HL-60/S4 treated with retinoic acid at 250 ng/mL for 4 days and 3 days (cell line): ENCODE measurements at regions not wholly inside any gene's neighbourhood (a gene's known extent, or its start where the extent isn't known, plus 50 kb on each side); places are given as distances from the start of the nearest gene placed in this dataset.

ENCODE experiments used
- in situ Hi-C: fragments of 300-500 bp; cut with MboI; formaldehyde crosslinking; loops from 2 replicates; pipeline ENCODE4 v1.7.0; 2022; ENCODE audit warnings: low sequenced_read_pairs

GRCh38 chr1:166488327-166488726 is 321.5 kb upstream of the FAM78B start:
- in situ Hi-C loops, result loop anchor here (25.0 kb wide), 1 partner anchor 551 kb away; no protein-coding TSS in a partner anchor

GRCh38 chr1:166489356-166489669 is 322.5 kb upstream of the FAM78B start:
- in situ Hi-C loops, result loop anchor here (25.0 kb wide), 1 partner anchor 552 kb away; no protein-coding TSS in a partner anchor

- in situ Hi-C loops, result loop anchor here (25.0 kb wide), 1 partner anchor 553 kb away; no protein-coding TSS in a partner anchor
Measured at GRCh38 chr1:166489670-166490436, 323.1 kb upstream of the FAM78B start.

- in situ Hi-C loops, result loop anchor here (25.0 kb wide), 1 partner anchor 553 kb away; no protein-coding TSS in a partner anchor
Measured at GRCh38 chr1:166490437-166490991, 323.7 kb upstream of the FAM78B start.

GRCh38 chr1:166493765-166494164 is 327.0 kb upstream of the FAM78B start:
- in situ Hi-C loops, result loop anchor here (25.0 kb wide), 1 partner anchor 556 kb away; no protein-coding TSS in a partner anchor

GRCh38 chr1:166507347-166507746 is 331.9 kb upstream of the POGK start:
- in situ Hi-C loops, result no loop called here

GRCh38 chr1:166511761-166512160 is 327.5 kb upstream of the POGK start:
- in situ Hi-C loops, result no loop called here

GRCh38 chr1:166514067-166514466 is 325.2 kb upstream of the POGK start:
- in situ Hi-C loops, result no loop called here

GRCh38 chr1:166527752-166528151 is 311.5 kb upstream of the POGK start:
- in situ Hi-C loops, result no loop called here

- in situ Hi-C loops, result no loop called here
Measured at GRCh38 chr1:166538646-166539045, 300.6 kb upstream of the POGK start.

- in situ Hi-C loops, result no loop called here
Measured at GRCh38 chr1:166544036-166544435, 295.2 kb upstream of the POGK start.

- in situ Hi-C loops, result no loop called here
Measured at GRCh38 chr1:166544561-166544960, 294.7 kb upstream of the POGK start.

- in situ Hi-C loops, result no loop called here
Measured at GRCh38 chr1:166552706-166553105, 286.6 kb upstream of the POGK start.

GRCh38 chr1:166570954-166571353 is 268.3 kb upstream of the POGK start:
- in situ Hi-C loops, result no loop called here

GRCh38 chr1:166573199-166573598 is 266.1 kb upstream of the POGK start:
- in situ Hi-C loops, result no loop called here

GRCh38 chr1:166579557-166580501 is 259.4 kb upstream of the POGK start:
- in situ Hi-C loops, result no loop called here

GRCh38 chr1:166588741-166589140 is 250.5 kb upstream of the POGK start:
- in situ Hi-C loops, result no loop called here

GRCh38 chr1:166590161-166590560 is 249.1 kb upstream of the POGK start:
- in situ Hi-C loops, result no loop called here

- in situ Hi-C loops, result no loop called here
Measured at GRCh38 chr1:166594646-166595045, 244.6 kb upstream of the POGK start.

GRCh38 chr1:166597516-166597915 is 241.8 kb upstream of the POGK start:
- in situ Hi-C loops, result no loop called here

- in situ Hi-C loops, result no loop called here
Measured at GRCh38 chr1:166600574-166600973, 238.7 kb upstream of the POGK start.
